Heart left ventricle (tissue), 16 donors: ENCODE measurements at regions not wholly inside any gene's neighbourhood (a gene's known extent, or its start where the extent isn't known, plus 50 kb on each side); places are given as distances from the start of the nearest gene placed in this dataset.
"Not testable (repeated sequence)": the region's sequence is repeated elsewhere in the genome, so short reads cannot be mapped to it uniquely, and the experiment has no call there.

Experiments used
- ATAC-seq, 4 donors: fragments of 200-7000 bp; cut with Tn5 transposase; one replicate each; pipeline ENCODE4 v1.9.1; 2020 to 2022; ENCODE audit warnings: moderate library complexity in 4 of 4, mild to moderate bottlenecking in 3 of 4, moderate number of reproducible peaks in 1 of 4
- DNase-seq, 5 donors: peaks; one replicate each; pipeline ENCODE4 v3.0.0-alpha.2; 2020
- H3K27ac ChIP-seq, 12 donors: fragments of 200-600 bp; sonication (generic) in 4 of 12; one replicate each; pipeline versions ENCODE4 v1.5.0 to v1.8.0; 2016 to 2022; ENCODE audit warnings: mild to moderate bottlenecking in 2 of 12
- H3K27me3 ChIP-seq, 9 donors: fragments of 200-600 bp; sonication (generic) in 2 of 9; one replicate each; pipeline versions ENCODE4 v1.5.1 to v1.8.0; 2016 to 2022; ENCODE audit warnings: mild to moderate bottlenecking in 3 of 9
- H3K36me3 ChIP-seq, 9 donors: fragments of 200-600 bp; sonication (generic) in 2 of 9; one replicate each; pipeline versions ENCODE4 v1.5.0 to v1.8.0; 2018 to 2022; ENCODE audit warnings: mild to moderate bottlenecking in 2 of 9
- H3K4me1 ChIP-seq, 12 donors: fragments of 200-600 bp; sonication (generic) in 4 of 12; one replicate each; pipeline versions ENCODE4 v1.5.0 to v1.8.0; 2016 to 2022; ENCODE audit warnings: mild to moderate bottlenecking in 3 of 12
- H3K4me3 ChIP-seq, 12 donors: fragments of 200-600 bp; sonication (generic) in 4 of 12; one replicate each; pipeline versions ENCODE4 v1.5.0 to v1.8.0; 2017 to 2022; ENCODE audit warnings: mild to moderate bottlenecking in 9 of 12, moderate library complexity in 4 of 12
- H3K9me3 ChIP-seq, 12 donors: fragments of 200-600 bp; sonication (generic) in 4 of 12; one replicate each; pipeline versions ENCODE4 v1.5.0 to v1.8.0; 2016 to 2022; ENCODE audit warnings: mild to moderate bottlenecking in 1 of 12
- CTCF ChIP-seq, 12 donors: fragments of 200-600 bp; sonication (generic) in 4 of 12; IDR thresholded peaks; one replicate each; pipeline versions ENCODE4 v1.5.0 to v1.8.0; 2018 to 2022; ENCODE audit warnings: antibody characterized with exemption in 12 of 12, mild to moderate bottlenecking in 5 of 12
- POLR2A ChIP-seq, 2 donors: fragments of 450-650 bp; IDR thresholded peaks; one replicate each; pipeline ENCODE4 v1.6.1; 2017; ENCODE audit warnings: antibody characterized with exemption in 2 of 2, mild to moderate bottlenecking in 2 of 2, moderate library complexity in 2 of 2
- WGBS, 4 donors: extraction: QIAGEN DNeasy Blood & Tissue Kit in 2 of 4; methylation state at CpG; one replicate each; pipeline versions ENCODE4 v1.1.5 to v1.1.7; 2013 to 2018; 5-methylcytosine and 5-hydroxymethylcytosine counted together
- intact Hi-C, 10 donors: fragments of 100-400 bp; cut with DNase I; formaldehyde crosslinking; loops; one replicate each; pipeline versions ENCODE4 v1.11.1 to v1.14.2; 2022
- donor health status: ischemic (EF 13 %, LVEDD 7.1; RV severe dilation, severe dysfunction).
- donor health status: healthy with polysubstance abuse.
- donor health status: DM: no; HTN: yes; CAD: no.
- donor health status: DM: no; HTN: no; CAD: no.
- donor health status: ischemic (EF 25% LVEDD 6.9; RV normal size, moderate dysfunction).
- donor health status: ischemic (EF 25% LVEDD 5.7; RV mildly dilated, moderate dysfunction).
- donor health status: healthy.
- donor health status: DM: yes; HTN: yes; CAD: no.
- donor health status: ischemic (EF 35%, LVEDD 5.7; RV mildly dilated, moderate dysfunction).
- donor health status: nonischemic (EF 11% LVEDD 7.7; RV severe dilation, severe dysfunction).
- donor health status: DM: yes; HTN: yes; CAD: no.
- donor health status: PGD.
- donor health status: ischemic (EF 29% LVEDD 5.4; RV normal size, mild dysfunction).
- donor health status: nonischemic (EF 23%, LVEDD 6.1; RV moderate dilation, normal function).

GRCh38 chr4:189613207-189613606, 327.5 kb upstream of the FRG1 start:
- Histone ChIP-seq H3K27ac (no peak overlapping the region), H3K36me3 (no peaks in the 10 kb centered on the region), H3K27me3 (no peaks in the 10 kb centered on the region), H3K4me3 (no peak overlapping the region), H3K4me1 (no peaks in the 10 kb centered on the region), H3K9me3 (no peaks in the 10 kb centered on the region)
- WGBS, 4 donors = 46 to 65% (median 61%) methylated on average over 4 of the region's 4 CpGs
- DNase-seq = no peak
- no peak for TF ChIP-seq CTCF (IDR thresholded peaks at IDR 0.05)
- TF ChIP-seq POLR2A (IDR thresholded peaks at IDR 0.05) = no peak
- ATAC-seq = peak in 1 of 4 donors; percentile 24
- intact Hi-C loops = no loop called here

GRCh38 chr4:189615217-189615663, 325.4 kb upstream of the FRG1 start:
- no peak for ATAC-seq
- H3K36me3 ChIP-seq = no peaks in the 10 kb centered on the region
- intact Hi-C loops = no loop called here
- no peak for DNase-seq
- no peak overlapping the region for H3K4me3 ChIP-seq
- no peak for TF ChIP-seq CTCF (IDR thresholded peaks at IDR 0.05)
- no peak for TF ChIP-seq POLR2A (IDR thresholded peaks at IDR 0.05)
- no peaks in the 10 kb centered on the region for H3K4me1 ChIP-seq
- no peak overlapping the region for H3K27ac ChIP-seq
- no peaks in the 10 kb centered on the region for H3K9me3 ChIP-seq
- WGBS, 4 donors = 91 to 96% (median 94%) methylated on average over 21 to 22 of the region's 22 CpGs
- no peaks in the 10 kb centered on the region for H3K27me3 ChIP-seq

- H3K4me1 ChIP-seq, DNase-seq, intact Hi-C loops, H3K36me3 ChIP-seq, H3K27ac ChIP-seq, ATAC-seq, H3K27me3 ChIP-seq, H3K9me3 ChIP-seq, H3K4me3 ChIP-seq: not testable (repeated sequence)
- WGBS, 4 donors = 59 to 73% (median 70%) methylated on average over 5 of the region's 5 CpGs
Measured at GRCh38 chr4:189617741-189618140, 322.9 kb upstream of the FRG1 start.

GRCh38 chr4:189619441-189620250, 321.0 kb upstream of the FRG1 start:
- H3K27me3 ChIP-seq, H3K4me1 ChIP-seq, H3K4me3 ChIP-seq, DNase-seq, H3K36me3 ChIP-seq, intact Hi-C loops, H3K27ac ChIP-seq, ATAC-seq, H3K9me3 ChIP-seq: not testable (repeated sequence)
- 39 to 54% (median 50%) methylated on average over 8 of the region's 8 CpGs for WGBS, 4 donors

GRCh38 chr4:189622574-189622973, 318.1 kb upstream of the FRG1 start:
- H3K27ac ChIP-seq, H3K4me3 ChIP-seq, H3K36me3 ChIP-seq, DNase-seq, H3K9me3 ChIP-seq, H3K4me1 ChIP-seq, intact Hi-C loops, H3K27me3 ChIP-seq: not testable (repeated sequence)
- WGBS, 4 donors = 38 to 51% (median 45%) methylated on average over 3 of the region's 3 CpGs
- peak in 2 of 4 donors; percentile 53 to 54 for ATAC-seq

GRCh38 chr4:189627041-189627440, 313.6 kb upstream of the FRG1 start:
- H3K27me3 ChIP-seq, H3K4me1 ChIP-seq, DNase-seq, H3K36me3 ChIP-seq, ATAC-seq, intact Hi-C loops, H3K27ac ChIP-seq, H3K9me3 ChIP-seq, H3K4me3 ChIP-seq: not testable (repeated sequence)
- 0 to 89% (median 71%) methylated on average over 1 of the region's 1 CpG for WGBS, 4 donors

GRCh38 chr4:189629733-189630132, 310.9 kb upstream of the FRG1 start:
- H3K4me1 ChIP-seq, ATAC-seq, H3K9me3 ChIP-seq, DNase-seq, H3K27ac ChIP-seq, H3K27me3 ChIP-seq, H3K36me3 ChIP-seq, intact Hi-C loops, H3K4me3 ChIP-seq: not testable (repeated sequence)
- 81 to 90% (median 84%) methylated on average over 3 of the region's 3 CpGs for WGBS, 4 donors

- H3K9me3 ChIP-seq, H3K4me3 ChIP-seq, H3K36me3 ChIP-seq, H3K4me1 ChIP-seq, H3K27ac ChIP-seq, H3K27me3 ChIP-seq, DNase-seq, ATAC-seq, intact Hi-C loops: not testable (repeated sequence)
- 53 to 67% (median 67%) methylated on average over 6 of the region's 6 CpGs for WGBS, 4 donors
Measured at GRCh38 chr4:189630913-189631567, 309.6 kb upstream of the FRG1 start.

GRCh38 chr4:189631568-189631916, 309.1 kb upstream of the FRG1 start:
- intact Hi-C loops, H3K27me3 ChIP-seq, H3K27ac ChIP-seq, DNase-seq, H3K9me3 ChIP-seq, H3K4me1 ChIP-seq, H3K36me3 ChIP-seq, H3K4me3 ChIP-seq, ATAC-seq: not testable (repeated sequence)
- WGBS, 4 donors = 75 to 85% (median 84%) methylated on average over 9 of the region's 9 CpGs
